GM23338 (cell line): ENCODE measurements at regions not wholly inside any gene's neighbourhood (a gene's known extent, or its start where the extent isn't known, plus 50 kb on each side); places are given as distances from the start of the nearest gene placed in this dataset.

Experiments
- ATAC-seq: fragments of 200-7000 bp; cut with Tn5 transposase; 3 replicates; pipeline ENCODE4 v1.9.1; 2020
- DNase-seq: peaks from one replicate; pipeline ENCODE4 v3.0.0-alpha.2; 2015; ENCODE audit warnings: low spot score
- H2AFZ ChIP-seq: fragments of 200-600 bp; sonication (generic); 2 replicates; pipeline ENCODE4 v1.8.0; 2016; ENCODE audit warnings: antibody characterized with exemption, mild to moderate bottlenecking, moderate library complexity
- H3F3A ChIP-seq: fragments of 200-600 bp; sonication (generic); replicated peaks from 2 replicates; pipeline ENCODE4 v1.8.0; 2017; ENCODE audit warnings: antibody characterized with exemption, mixed run types, low read depth
- H3K27ac ChIP-seq: fragments of 200-600 bp; sonication (generic); 2 replicates; pipeline ENCODE4 v1.6.1; 2016; ENCODE audit warnings: low read depth
- H3K27me3 ChIP-seq: fragments of 200-600 bp; sonication (generic); 2 replicates; pipeline ENCODE4 v1.8.0; 2016; ENCODE audit warnings: mild to moderate bottlenecking, mixed run types, moderate library complexity; ENCODE audit not compliant: insufficient read depth
- H3K36me3 ChIP-seq: fragments of 200-600 bp; sonication (generic); 2 replicates; pipeline ENCODE4 v1.8.0; 2016; ENCODE audit warnings: mild to moderate bottlenecking; ENCODE audit not compliant: insufficient read depth
- H3K4me1 ChIP-seq: fragments of 200-600 bp; sonication (generic); 2 replicates; pipeline ENCODE4 v1.8.0; 2016; ENCODE audit warnings: mild to moderate bottlenecking, moderate library complexity; ENCODE audit not compliant: insufficient read depth
- H3K4me2 ChIP-seq: fragments of 200-600 bp; sonication (generic); 2 replicates; pipeline ENCODE4 v1.7.1; 2017; ENCODE audit warnings: mixed run types
- H3K4me3 ChIP-seq: fragments of 200-600 bp; sonication (generic); 2 replicates; pipeline ENCODE4 v1.6.1; 2016; ENCODE audit warnings: mixed run types
- H3K79me2 ChIP-seq: fragments of 200-600 bp; sonication (generic); replicated peaks from 2 replicates; pipeline ENCODE4 v1.8.0; 2017; ENCODE audit warnings: mild to moderate bottlenecking; ENCODE audit not compliant: insufficient read depth
- H3K9me2 ChIP-seq: fragments of 200-600 bp; sonication (generic); 2 replicates; pipeline ENCODE4 v1.8.0; 2017; ENCODE audit not compliant: insufficient read depth
- H4K20me1 ChIP-seq: fragments of 200-600 bp; sonication (generic); replicated peaks from 2 replicates; pipeline ENCODE4 v1.8.0; 2017; ENCODE audit warnings: mild to moderate bottlenecking; ENCODE audit not compliant: insufficient read depth
- H3K27ac Mint-ChIP-seq: 2 replicates; pipeline ENCODE4 v1.8.0; 2020; ENCODE audit warnings: inconsistent platforms, mild to moderate bottlenecking, moderate library complexity, mixed read lengths
- H3K27me3 Mint-ChIP-seq: 3 replicates; pipeline ENCODE4 v1.8.0; 2022; ENCODE audit warnings: low read depth, mild to moderate bottlenecking, moderate library complexity, mixed read lengths, inconsistent platforms; ENCODE audit not compliant: insufficient read depth, poor library complexity
- H3K36me3 Mint-ChIP-seq: 3 replicates; pipeline ENCODE4 v1.8.0; 2021; ENCODE audit warnings: low read depth, mild to moderate bottlenecking, inconsistent platforms, moderate library complexity, mixed read lengths
- H3K4me1 Mint-ChIP-seq: 3 replicates; pipeline ENCODE4 v1.8.0; 2020; ENCODE audit warnings: mild to moderate bottlenecking, inconsistent platforms, mixed read lengths
- H3K4me3 Mint-ChIP-seq: 3 replicates; pipeline ENCODE4 v1.8.0; 2021; ENCODE audit warnings: moderate library complexity, mild to moderate bottlenecking, inconsistent platforms, mixed read lengths
- H3K9me3 Mint-ChIP-seq: 3 replicates; pipeline ENCODE4 v1.8.0; 2020; ENCODE audit warnings: moderate library complexity, mild to moderate bottlenecking, inconsistent platforms, mixed read lengths
- CREB1 ChIP-seq: fragments of 250-450 bp; sonication (Bioruptor Pico); IDR thresholded peaks from 2 replicates; pipeline ENCODE4 v1.5.0; 2020; ENCODE audit warnings: low read depth, mild to moderate bottlenecking, moderate library complexity
- EZH2 ChIP-seq: fragments of 200-600 bp; sonication (generic); IDR thresholded peaks from one replicate; pipeline ENCODE4 v1.8.0; 2017; ENCODE audit warnings: antibody characterized with exemption, mild to moderate bottlenecking, low read depth; ENCODE audit not compliant: unreplicated experiment
- EZH2phosphoT487 ChIP-seq: fragments of 200-600 bp; sonication (generic); IDR thresholded peaks from one replicate; pipeline ENCODE4 v1.8.1; 2018; ENCODE audit warnings: antibody characterized with exemption; ENCODE audit not compliant: unreplicated experiment
- JUNB ChIP-seq: IDR thresholded peaks from one replicate; pipeline ENCODE4 v1.6.1; 2016; ENCODE audit warnings: antibody characterized with exemption; ENCODE audit not compliant: unreplicated experiment
- NANOG ChIP-seq: IDR thresholded peaks from 2 replicates; pipeline ENCODE4 v1.6.1; 2016; ENCODE audit warnings: antibody characterized with exemption, borderline replicate concordance
- POLR2AphosphoS5 ChIP-seq: IDR thresholded peaks from 2 replicates; pipeline ENCODE4 v1.6.1; 2016; ENCODE audit warnings: antibody characterized with exemption, low read depth
- STAT1 ChIP-seq: IDR thresholded peaks from one replicate; pipeline ENCODE4 v1.6.1; 2016; ENCODE audit warnings: antibody characterized with exemption; ENCODE audit not compliant: unreplicated experiment
- ZNF331 ChIP-seq: fragments of 250-450 bp; sonication (Bioruptor Pico); IDR thresholded peaks from 2 replicates; pipeline ENCODE4 v1.5.0; 2020; ENCODE audit warnings: low read depth, mild to moderate bottlenecking, moderate library complexity
- TF ChIP-seq, protein P1 (sequence below): IDR thresholded peaks from 2 replicates; pipeline ENCODE4 v1.6.1; 2016; ENCODE audit warnings: antibody characterized with exemption
- TF ChIP-seq, protein P2 (sequence below): fragments of 250-450 bp; sonication (Bioruptor Pico); IDR thresholded peaks from 2 replicates; pipeline ENCODE4 v1.5.0; 2020; ENCODE audit warnings: mild to moderate bottlenecking, moderate library complexity
- TF ChIP-seq, protein P3 (sequence below): IDR thresholded peaks from one replicate; pipeline ENCODE4 v1.6.1; 2018; ENCODE audit warnings: antibody characterized with exemption; ENCODE audit not compliant: unreplicated experiment
- TF ChIP-seq, protein P4 (sequence below), 2 experiments: fragments of 200-600 bp in 1 of 2; sonication (generic) in 1 of 2; conservative IDR thresholded peaks; 2 replicates each; pipeline versions ENCODE4 v1.5.1 to v1.6.1; 2016 to 2017; ENCODE audit warnings: antibody characterized with exemption in 2 of 2, low read depth in 2 of 2, mild to moderate bottlenecking in 2 of 2, moderate library complexity in 1 of 2

DNA sequence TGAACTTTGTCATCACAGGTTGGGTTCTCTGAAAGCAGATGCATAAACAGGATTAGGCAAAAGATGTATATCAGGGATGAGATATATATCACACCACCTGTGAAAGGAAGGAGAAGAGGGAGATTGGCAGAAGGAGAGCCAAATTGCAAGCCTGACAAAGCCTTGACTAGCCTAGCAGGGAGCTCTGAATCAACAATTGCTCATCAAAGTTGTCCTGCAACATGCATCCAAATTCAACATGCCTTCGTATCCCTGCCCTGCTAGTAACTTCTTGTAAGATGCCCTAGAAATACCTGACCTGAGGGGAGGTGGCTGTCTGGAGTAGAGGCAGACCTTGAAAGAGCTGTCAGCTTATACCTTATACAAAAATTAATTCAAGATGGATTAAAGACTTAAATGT, 207.1 kb upstream of the HTR1E start (continued):
- TF ChIP-seq ZNF331 (CRISPR knock-in tag): no peak

DNA sequence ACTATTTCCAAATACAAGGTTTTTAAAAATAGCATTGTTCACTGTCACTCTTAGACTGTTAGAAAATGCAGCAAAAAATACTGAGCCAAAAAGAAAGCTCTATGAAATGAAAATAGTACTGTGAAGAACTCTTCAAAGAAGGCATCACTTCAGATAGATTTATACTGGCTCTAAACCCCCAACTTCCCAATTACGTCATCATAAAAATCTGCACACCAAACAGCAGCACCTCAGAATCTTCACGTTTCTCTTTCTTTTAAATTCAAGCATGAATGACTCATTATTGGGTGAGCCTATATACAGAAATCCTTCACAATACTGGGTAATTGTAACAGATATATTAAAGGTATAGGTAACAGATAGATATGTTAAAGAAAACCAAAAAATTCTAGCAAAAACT, 208.4 kb upstream of the HTR1E start:
- H3K4me2 ChIP-seq: no peak overlapping the region
- H3F3A ChIP-seq: no peaks in the 10 kb centered on the region
- H3K36me3 ChIP-seq: peaks cover 3% of the 10 kb centered on the region; the same call in 1 of the 2 replicates
- no peak for ATAC-seq
- H3K27ac ChIP-seq: no peak overlapping the region
- Mint-ChIP-seq H3K27me3 (peaks cover 2% of the 10 kb centered on the region), H3K4me3 (no peak overlapping the region), H3K4me1 (no peaks in the 10 kb centered on the region), H3K9me3 (peaks cover 37% of the 10 kb centered on the region), H3K27ac (no peak overlapping the region), H3K36me3 (peaks cover 20% of the 10 kb centered on the region; the same call in 2 of the 3 replicates)
- TF ChIP-seq CREB1 (CRISPR knock-in tag): no peak
- no peak for TF ChIP-seq JUNB
- TF ChIP-seq STAT1: no peak
- TF ChIP-seq POLR2AphosphoS5: no peak
- TF ChIP-seq EZH2: no peak
- TF ChIP-seq NANOG: no peak
- TF ChIP-seq, protein P1, sequence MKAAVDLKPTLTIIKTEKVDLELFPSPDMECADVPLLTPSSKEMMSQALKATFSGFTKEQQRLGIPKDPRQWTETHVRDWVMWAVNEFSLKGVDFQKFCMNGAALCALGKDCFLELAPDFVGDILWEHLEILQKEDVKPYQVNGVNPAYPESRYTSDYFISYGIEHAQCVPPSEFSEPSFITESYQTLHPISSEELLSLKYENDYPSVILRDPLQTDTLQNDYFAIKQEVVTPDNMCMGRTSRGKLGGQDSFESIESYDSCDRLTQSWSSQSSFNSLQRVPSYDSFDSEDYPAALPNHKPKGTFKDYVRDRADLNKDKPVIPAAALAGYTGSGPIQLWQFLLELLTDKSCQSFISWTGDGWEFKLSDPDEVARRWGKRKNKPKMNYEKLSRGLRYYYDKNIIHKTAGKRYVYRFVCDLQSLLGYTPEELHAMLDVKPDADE: no peak
- TF ChIP-seq EZH2phosphoT487: no peak
- TF ChIP-seq, protein P2, sequence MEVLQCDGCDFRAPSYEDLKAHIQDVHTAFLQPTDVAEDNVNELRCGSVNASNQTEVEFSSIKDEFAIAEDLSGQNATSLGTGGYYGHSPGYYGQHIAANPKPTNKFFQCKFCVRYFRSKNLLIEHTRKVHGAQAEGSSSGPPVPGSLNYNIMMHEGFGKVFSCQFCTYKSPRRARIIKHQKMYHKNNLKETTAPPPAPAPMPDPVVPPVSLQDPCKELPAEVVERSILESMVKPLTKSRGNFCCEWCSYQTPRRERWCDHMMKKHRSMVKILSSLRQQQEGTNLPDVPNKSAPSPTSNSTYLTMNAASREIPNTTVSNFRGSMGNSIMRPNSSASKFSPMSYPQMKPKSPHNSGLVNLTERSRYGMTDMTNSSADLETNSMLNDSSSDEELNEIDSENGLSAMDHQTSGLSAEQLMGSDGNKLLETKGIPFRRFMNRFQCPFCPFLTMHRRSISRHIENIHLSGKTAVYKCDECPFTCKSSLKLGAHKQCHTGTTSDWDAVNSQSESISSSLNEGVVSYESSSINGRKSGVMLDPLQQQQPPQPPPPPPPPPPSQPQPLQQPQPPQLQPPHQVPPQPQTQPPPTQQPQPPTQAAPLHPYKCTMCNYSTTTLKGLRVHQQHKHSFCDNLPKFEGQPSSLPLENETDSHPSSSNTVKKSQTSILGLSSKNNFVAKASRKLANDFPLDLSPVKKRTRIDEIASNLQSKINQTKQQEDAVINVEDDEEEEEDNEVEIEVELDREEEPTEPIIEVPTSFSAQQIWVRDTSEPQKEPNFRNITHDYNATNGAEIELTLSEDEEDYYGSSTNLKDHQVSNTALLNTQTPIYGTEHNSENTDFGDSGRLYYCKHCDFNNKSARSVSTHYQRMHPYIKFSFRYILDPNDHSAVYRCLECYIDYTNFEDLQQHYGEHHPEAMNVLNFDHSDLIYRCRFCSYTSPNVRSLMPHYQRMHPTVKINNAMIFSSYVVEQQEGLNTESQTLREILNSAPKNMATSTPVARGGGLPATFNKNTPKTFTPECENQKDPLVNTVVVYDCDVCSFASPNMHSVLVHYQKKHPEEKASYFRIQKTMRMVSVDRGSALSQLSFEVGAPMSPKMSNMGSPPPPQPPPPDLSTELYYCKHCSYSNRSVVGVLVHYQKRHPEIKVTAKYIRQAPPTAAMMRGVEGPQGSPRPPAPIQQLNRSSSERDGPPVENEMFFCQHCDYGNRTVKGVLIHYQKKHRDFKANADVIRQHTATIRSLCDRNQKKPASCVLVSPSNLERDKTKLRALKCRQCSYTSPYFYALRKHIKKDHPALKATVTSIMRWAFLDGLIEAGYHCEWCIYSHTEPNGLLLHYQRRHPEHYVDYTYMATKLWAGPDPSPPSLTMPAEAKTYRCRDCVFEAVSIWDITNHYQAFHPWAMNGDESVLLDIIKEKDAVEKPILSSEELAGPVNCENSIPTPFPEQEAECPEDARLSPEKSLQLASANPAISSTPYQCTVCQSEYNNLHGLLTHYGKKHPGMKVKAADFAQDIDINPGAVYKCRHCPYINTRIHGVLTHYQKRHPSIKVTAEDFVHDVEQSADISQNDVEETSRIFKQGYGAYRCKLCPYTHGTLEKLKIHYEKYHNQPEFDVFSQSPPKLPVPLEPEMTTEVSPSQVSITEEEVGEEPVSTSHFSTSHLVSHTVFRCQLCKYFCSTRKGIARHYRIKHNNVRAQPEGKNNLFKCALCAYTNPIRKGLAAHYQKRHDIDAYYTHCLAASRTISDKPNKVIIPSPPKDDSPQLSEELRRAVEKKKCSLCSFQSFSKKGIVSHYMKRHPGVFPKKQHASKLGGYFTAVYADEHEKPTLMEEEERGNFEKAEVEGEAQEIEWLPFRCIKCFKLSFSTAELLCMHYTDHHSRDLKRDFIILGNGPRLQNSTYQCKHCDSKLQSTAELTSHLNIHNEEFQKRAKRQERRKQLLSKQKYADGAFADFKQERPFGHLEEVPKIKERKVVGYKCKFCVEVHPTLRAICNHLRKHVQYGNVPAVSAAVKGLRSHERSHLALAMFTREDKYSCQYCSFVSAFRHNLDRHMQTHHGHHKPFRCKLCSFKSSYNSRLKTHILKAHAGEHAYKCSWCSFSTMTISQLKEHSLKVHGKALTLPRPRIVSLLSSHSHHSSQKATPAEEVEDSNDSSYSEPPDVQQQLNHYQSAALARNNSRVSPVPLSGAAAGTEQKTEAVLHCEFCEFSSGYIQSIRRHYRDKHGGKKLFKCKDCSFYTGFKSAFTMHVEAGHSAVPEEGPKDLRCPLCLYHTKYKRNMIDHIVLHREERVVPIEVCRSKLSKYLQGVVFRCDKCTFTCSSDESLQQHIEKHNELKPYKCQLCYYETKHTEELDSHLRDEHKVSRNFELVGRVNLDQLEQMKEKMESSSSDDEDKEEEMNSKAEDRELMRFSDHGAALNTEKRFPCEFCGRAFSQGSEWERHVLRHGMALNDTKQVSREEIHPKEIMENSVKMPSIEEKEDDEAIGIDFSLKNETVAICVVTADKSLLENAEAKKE (CRISPR knock-in tag): no peak
- TF ChIP-seq, protein P3, sequence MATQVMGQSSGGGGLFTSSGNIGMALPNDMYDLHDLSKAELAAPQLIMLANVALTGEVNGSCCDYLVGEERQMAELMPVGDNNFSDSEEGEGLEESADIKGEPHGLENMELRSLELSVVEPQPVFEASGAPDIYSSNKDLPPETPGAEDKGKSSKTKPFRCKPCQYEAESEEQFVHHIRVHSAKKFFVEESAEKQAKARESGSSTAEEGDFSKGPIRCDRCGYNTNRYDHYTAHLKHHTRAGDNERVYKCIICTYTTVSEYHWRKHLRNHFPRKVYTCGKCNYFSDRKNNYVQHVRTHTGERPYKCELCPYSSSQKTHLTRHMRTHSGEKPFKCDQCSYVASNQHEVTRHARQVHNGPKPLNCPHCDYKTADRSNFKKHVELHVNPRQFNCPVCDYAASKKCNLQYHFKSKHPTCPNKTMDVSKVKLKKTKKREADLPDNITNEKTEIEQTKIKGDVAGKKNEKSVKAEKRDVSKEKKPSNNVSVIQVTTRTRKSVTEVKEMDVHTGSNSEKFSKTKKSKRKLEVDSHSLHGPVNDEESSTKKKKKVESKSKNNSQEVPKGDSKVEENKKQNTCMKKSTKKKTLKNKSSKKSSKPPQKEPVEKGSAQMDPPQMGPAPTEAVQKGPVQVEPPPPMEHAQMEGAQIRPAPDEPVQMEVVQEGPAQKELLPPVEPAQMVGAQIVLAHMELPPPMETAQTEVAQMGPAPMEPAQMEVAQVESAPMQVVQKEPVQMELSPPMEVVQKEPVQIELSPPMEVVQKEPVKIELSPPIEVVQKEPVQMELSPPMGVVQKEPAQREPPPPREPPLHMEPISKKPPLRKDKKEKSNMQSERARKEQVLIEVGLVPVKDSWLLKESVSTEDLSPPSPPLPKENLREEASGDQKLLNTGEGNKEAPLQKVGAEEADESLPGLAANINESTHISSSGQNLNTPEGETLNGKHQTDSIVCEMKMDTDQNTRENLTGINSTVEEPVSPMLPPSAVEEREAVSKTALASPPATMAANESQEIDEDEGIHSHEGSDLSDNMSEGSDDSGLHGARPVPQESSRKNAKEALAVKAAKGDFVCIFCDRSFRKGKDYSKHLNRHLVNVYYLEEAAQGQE: no peak
- TF ChIP-seq, protein P4, sequence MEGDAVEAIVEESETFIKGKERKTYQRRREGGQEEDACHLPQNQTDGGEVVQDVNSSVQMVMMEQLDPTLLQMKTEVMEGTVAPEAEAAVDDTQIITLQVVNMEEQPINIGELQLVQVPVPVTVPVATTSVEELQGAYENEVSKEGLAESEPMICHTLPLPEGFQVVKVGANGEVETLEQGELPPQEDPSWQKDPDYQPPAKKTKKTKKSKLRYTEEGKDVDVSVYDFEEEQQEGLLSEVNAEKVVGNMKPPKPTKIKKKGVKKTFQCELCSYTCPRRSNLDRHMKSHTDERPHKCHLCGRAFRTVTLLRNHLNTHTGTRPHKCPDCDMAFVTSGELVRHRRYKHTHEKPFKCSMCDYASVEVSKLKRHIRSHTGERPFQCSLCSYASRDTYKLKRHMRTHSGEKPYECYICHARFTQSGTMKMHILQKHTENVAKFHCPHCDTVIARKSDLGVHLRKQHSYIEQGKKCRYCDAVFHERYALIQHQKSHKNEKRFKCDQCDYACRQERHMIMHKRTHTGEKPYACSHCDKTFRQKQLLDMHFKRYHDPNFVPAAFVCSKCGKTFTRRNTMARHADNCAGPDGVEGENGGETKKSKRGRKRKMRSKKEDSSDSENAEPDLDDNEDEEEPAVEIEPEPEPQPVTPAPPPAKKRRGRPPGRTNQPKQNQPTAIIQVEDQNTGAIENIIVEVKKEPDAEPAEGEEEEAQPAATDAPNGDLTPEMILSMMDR (conservative IDR thresholded peaks at IDR 0.05; ENCODE audit: low read depth in 2 of 2): no peak
- no peaks in the 10 kb centered on the region for H3K79me2 ChIP-seq
- H2AFZ ChIP-seq: no peak overlapping the region
- no peak for DNase-seq
- no peaks in the 10 kb centered on the region for H3K4me1 ChIP-seq
- H3K27me3 ChIP-seq: no peaks in the 10 kb centered on the region
- no peak overlapping the region for H3K4me3 ChIP-seq
- 0 out of 2 replicates have a peak, but pooled peaks cover 5% of the 10 kb centered on the region for H3K9me2 ChIP-seq
- no peaks in the 10 kb centered on the region for H4K20me1 ChIP-seq
